ENCODE measurements at regions not wholly inside any gene's neighbourhood (a gene's known extent, or its start where the extent isn't known, plus 50 kb on each side); places are given as distances from the start of the nearest gene placed in this dataset.

GRCh38 chr2:198776616-198777406 lies 680.9 kb downstream of the SATB2 start:
- TF ChIP-seq CTCF (conservative IDR thresholded peaks at IDR 0.05) (no peak), EZH2 (IDR thresholded peaks at IDR 0.05; ENCODE audit: low read depth) (no peak)

Data from PC-9 (cell line).